GM19324 (cell line): ENCODE measurements at regions not wholly inside any gene's neighbourhood (a gene's known extent, or its start where the extent isn't known, plus 50 kb on each side); places are given as distances from the start of the nearest gene placed in this dataset.

Experiments
- ATAC-seq: cut with Tn5 transposase; IDR thresholded peaks from one replicate; pipeline ENCODE4 v1.9.1; 2021; ENCODE audit warnings: mild to moderate bottlenecking, moderate library complexity; ENCODE audit not compliant: unreplicated experiment, low FRiP score

- ATAC-seq = no peak
These were observed 51.1 kb upstream of the GRIK3 start for GRCh38 chr1:37085393-37085792.

- ATAC-seq = no peak
These were observed 55.4 kb upstream of the GRIK3 start for GRCh38 chr1:37089750-37090149.

GRCh38 chr1:37090671-37091070 is 56.4 kb upstream of the GRIK3 start:
- no peak for ATAC-seq

GRCh38 chr1:37092937-37093336 is 58.6 kb upstream of the GRIK3 start:
- ATAC-seq = no peak

- no peak for ATAC-seq
These were observed 60.0 kb upstream of the GRIK3 start for GRCh38 chr1:37094302-37094701.

GRCh38 chr1:37096523-37096922 is 62.2 kb upstream of the GRIK3 start:
- ATAC-seq = no peak

GRCh38 chr1:37097731-37098130 is 63.4 kb upstream of the GRIK3 start:
- ATAC-seq = no peak

GRCh38 chr1:37098237-37098636 is 63.9 kb upstream of the GRIK3 start:
- no peak for ATAC-seq

GRCh38 chr1:37100310-37100709 is 66.0 kb upstream of the GRIK3 start:
- ATAC-seq = no peak

GRCh38 chr1:37102656-37103382 is 68.5 kb upstream of the GRIK3 start:
- no peak for ATAC-seq

GRCh38 chr1:37105911-37106310 is 71.6 kb upstream of the GRIK3 start:
- no peak for ATAC-seq

GRCh38 chr1:37107153-37107907 is 73.0 kb upstream of the GRIK3 start:
- no peak for ATAC-seq

GRCh38 chr1:37108596-37109188 is 74.4 kb upstream of the GRIK3 start:
- ATAC-seq = no peak

- ATAC-seq = no peak
These were observed 78.1 kb upstream of the GRIK3 start for GRCh38 chr1:37112430-37112829.

GRCh38 chr1:37113285-37113997 is 79.1 kb upstream of the GRIK3 start:
- no peak for ATAC-seq

GRCh38 chr1:37118790-37119189 is 84.5 kb upstream of the GRIK3 start:
- no peak for ATAC-seq

GRCh38 chr1:37120279-37120678 is 86.0 kb upstream of the GRIK3 start:
- no peak for ATAC-seq

- ATAC-seq = no peak
These were observed 89.2 kb upstream of the GRIK3 start for GRCh38 chr1:37123276-37124115.

- no peak for ATAC-seq
These were observed 90.2 kb upstream of the GRIK3 start for GRCh38 chr1:37124501-37124900.

GRCh38 chr1:37125295-37125694 is 91.0 kb upstream of the GRIK3 start:
- no peak for ATAC-seq
